Panc1 (cell line): ENCODE measurements at regions not wholly inside any gene's neighbourhood (a gene's known extent, or its start where the extent isn't known, plus 50 kb on each side); places are given as distances from the start of the nearest gene placed in this dataset.

ENCODE experiments used
- CTCF ChIP-seq: fragments of 450-650 bp; IDR thresholded peaks from 2 replicates; pipeline ENCODE4 v1.5.1; 2017; ENCODE audit warnings: mild to moderate bottlenecking
- POLR2AphosphoS5 ChIP-seq: IDR thresholded peaks from 2 replicates; pipeline ENCODE4 v1.6.1; 2012; ENCODE audit warnings: mild to moderate bottlenecking, low read depth, low read length, moderate library complexity

DNA sequence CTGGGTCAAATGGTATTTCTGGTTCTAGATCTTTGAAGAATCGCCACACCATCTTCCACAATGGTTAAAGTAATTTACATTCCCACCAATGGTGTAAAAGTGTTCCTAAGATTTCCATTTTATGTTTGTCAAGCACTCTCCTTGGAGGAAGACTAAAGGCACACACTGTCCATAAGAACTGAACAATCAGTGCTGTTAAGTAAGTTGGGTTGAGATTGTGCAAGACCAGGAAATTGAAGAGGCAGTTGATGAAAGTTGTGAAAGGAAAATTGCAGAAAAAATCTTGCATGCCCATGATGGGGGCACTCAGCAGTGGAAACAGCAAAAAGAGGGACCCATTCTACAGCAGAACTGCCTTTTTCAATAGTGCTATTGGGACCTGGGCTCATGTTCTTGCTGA lies 323.6 kb downstream of the DLEU7 start:
- TF ChIP-seq CTCF (no peak), POLR2AphosphoS5 (no peak)
